A673 (cell line): ENCODE measurements at regions not wholly inside any gene's neighbourhood (a gene's known extent, or its start where the extent isn't known, plus 50 kb on each side); places are given as distances from the start of the nearest gene placed in this dataset.

Experiments
- EZH2 ChIP-seq: fragments of 200-600 bp; sonication (generic); IDR thresholded peaks from 2 replicates; pipeline ENCODE4 v1.6.1; 2017; ENCODE audit warnings: borderline replicate concordance, low read depth, mild to moderate bottlenecking, mixed read lengths, antibody characterized with exemption, low read length; ENCODE audit not compliant: poor library complexity, severe bottlenecking
- TF ChIP-seq, protein P1 (sequence below): fragments of 300-800, 200-600 bp; sonication (generic); conservative IDR thresholded peaks from 2 replicates; pipeline ENCODE4 v1.5.1; 2017; ENCODE audit warnings: low read depth, mild to moderate bottlenecking, antibody characterized with exemption, low read length, moderate library complexity, mixed read lengths

DNA sequence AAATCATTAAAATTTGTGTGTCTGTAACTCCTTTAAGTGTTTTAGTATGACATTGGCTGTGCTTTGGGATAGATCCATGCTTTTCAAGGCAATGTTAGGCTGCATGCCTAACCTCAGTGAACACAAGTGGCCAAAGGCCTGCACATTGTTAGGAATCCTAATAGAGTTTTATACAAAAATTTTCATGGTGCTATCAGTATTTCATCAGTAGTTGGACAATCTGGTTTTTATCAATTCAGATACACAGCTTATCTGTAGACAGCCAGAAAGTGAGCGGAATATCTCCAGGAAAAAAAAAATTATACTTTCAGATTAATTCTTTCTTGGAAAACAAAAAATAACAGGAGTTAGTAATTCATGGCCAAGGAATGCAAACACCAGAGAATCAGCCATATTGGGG, 324.0 kb upstream of the PDE3A start:
- TF ChIP-seq, protein P1, sequence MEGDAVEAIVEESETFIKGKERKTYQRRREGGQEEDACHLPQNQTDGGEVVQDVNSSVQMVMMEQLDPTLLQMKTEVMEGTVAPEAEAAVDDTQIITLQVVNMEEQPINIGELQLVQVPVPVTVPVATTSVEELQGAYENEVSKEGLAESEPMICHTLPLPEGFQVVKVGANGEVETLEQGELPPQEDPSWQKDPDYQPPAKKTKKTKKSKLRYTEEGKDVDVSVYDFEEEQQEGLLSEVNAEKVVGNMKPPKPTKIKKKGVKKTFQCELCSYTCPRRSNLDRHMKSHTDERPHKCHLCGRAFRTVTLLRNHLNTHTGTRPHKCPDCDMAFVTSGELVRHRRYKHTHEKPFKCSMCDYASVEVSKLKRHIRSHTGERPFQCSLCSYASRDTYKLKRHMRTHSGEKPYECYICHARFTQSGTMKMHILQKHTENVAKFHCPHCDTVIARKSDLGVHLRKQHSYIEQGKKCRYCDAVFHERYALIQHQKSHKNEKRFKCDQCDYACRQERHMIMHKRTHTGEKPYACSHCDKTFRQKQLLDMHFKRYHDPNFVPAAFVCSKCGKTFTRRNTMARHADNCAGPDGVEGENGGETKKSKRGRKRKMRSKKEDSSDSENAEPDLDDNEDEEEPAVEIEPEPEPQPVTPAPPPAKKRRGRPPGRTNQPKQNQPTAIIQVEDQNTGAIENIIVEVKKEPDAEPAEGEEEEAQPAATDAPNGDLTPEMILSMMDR = no peak
- TF ChIP-seq EZH2 = no peak
